CD14-positive monocyte (primary cell): ENCODE measurements at regions not wholly inside any gene's neighbourhood (a gene's known extent, or its start where the extent isn't known, plus 50 kb on each side); places are given as distances from the start of the nearest gene placed in this dataset.
"Not testable (repeated sequence)": the region's sequence is repeated elsewhere in the genome, so short reads cannot be mapped to it uniquely, and the experiment has no call there.

Experiments
- DNase-seq, 3 donors: peaks; one replicate each; pipeline ENCODE4 v3.0.0-alpha.2; 2011 to 2022
- H2AFZ ChIP-seq: 2 replicates; pipeline ENCODE4 v1.6.0; 2012; ENCODE audit warnings: mild to moderate bottlenecking, low read depth, low read length, inconsistent platforms; ENCODE audit not compliant: insufficient read depth, poor library complexity, severe bottlenecking
- H3K27ac ChIP-seq, 2 donors: 1 replicate in 1 of 2; 2 replicates in 1 of 2; pipeline ENCODE4 v1.5.1; 2012 to 2013; ENCODE audit warnings: low read length in 2 of 2, control low read depth in 1 of 2, inconsistent platforms in 1 of 2, low read depth in 1 of 2, mild to moderate bottlenecking in 1 of 2
- H3K27me3 ChIP-seq, 2 donors: one replicate each; pipeline versions ENCODE4 v1.6.0 to v1.6.1; 2011 to 2013; ENCODE audit warnings: low read length in 2 of 2; ENCODE audit not compliant: control insufficient read depth in 2 of 2, insufficient read depth in 2 of 2
- H3K36me3 ChIP-seq, 2 donors: replicated peaks in 1 of 2; 1 replicate in 1 of 2; 2 replicates in 1 of 2; pipeline versions ENCODE4 v1.5.1 to v1.6.1; 2012 to 2013; ENCODE audit warnings: low read length in 2 of 2, control low read depth in 1 of 2, inconsistent platforms in 1 of 2, mild to moderate bottlenecking in 1 of 2; ENCODE audit not compliant: insufficient read depth in 2 of 2, control insufficient read depth in 1 of 2
- H3K4me1 ChIP-seq, 2 donors: 1 replicate in 1 of 2; 2 replicates in 1 of 2; pipeline versions ENCODE4 v1.5.1 to v1.6.1; 2012 to 2013; ENCODE audit warnings: low read length in 2 of 2, control low read depth in 1 of 2, inconsistent platforms in 1 of 2, mild to moderate bottlenecking in 1 of 2, moderate library complexity in 1 of 2; ENCODE audit not compliant: insufficient read depth in 2 of 2, control insufficient read depth in 1 of 2
- H3K4me2 ChIP-seq: replicated peaks from 2 replicates; pipeline ENCODE3; 2012; ENCODE audit warnings: low read length, moderate library complexity, mild to moderate bottlenecking; ENCODE audit not compliant: poor library complexity, severe bottlenecking; ENCODE audit errors: extremely low read depth
- H3K4me3 ChIP-seq, 3 experiments: fragments of 200-600 bp in 1 of 3; sonication (generic) in 1 of 3; replicated peaks in 1 of 3; 1 replicate in 2 of 3; 2 replicates in 1 of 3; pipeline ENCODE4 v1.5.1; 2011 to 2013; ENCODE audit warnings: low read length in 3 of 3, mild to moderate bottlenecking in 3 of 3, control low read depth in 2 of 3, low read depth in 2 of 3, inconsistent platforms in 1 of 3, moderate library complexity in 1 of 3
- H3K79me2 ChIP-seq: 2 replicates; pipeline ENCODE4 v1.6.0; 2012; ENCODE audit warnings: mild to moderate bottlenecking, control low read depth, inconsistent platforms, low read length, moderate library complexity; ENCODE audit not compliant: insufficient read depth
- H3K9ac ChIP-seq: 2 replicates; pipeline ENCODE4 v1.6.0; 2017; ENCODE audit warnings: low read length, mild to moderate bottlenecking; ENCODE audit not compliant: insufficient read depth, poor library complexity, severe bottlenecking
- H3K9me3 ChIP-seq, 2 donors: replicated peaks in 1 of 2; 1 replicate in 1 of 2; 2 replicates in 1 of 2; pipeline versions ENCODE4 v1.5.1 to v1.6.1; 2012 to 2013; ENCODE audit warnings: low read length in 2 of 2, control low read depth in 1 of 2; ENCODE audit not compliant: control insufficient read depth in 1 of 2, insufficient read depth in 1 of 2
- H4K20me1 ChIP-seq: 2 replicates; pipeline ENCODE4 v1.6.0; 2012; ENCODE audit warnings: mild to moderate bottlenecking, low read length, control low read depth, moderate library complexity; ENCODE audit not compliant: insufficient read depth
- H3K27ac Mint-ChIP-seq, 7 donors: one replicate each; pipeline ENCODE4 v1.8.0; 2020; ENCODE audit warnings: mild to moderate bottlenecking in 7 of 7, mixed read lengths in 7 of 7, moderate library complexity in 6 of 7, inconsistent platforms in 2 of 7
- H3K27me3 Mint-ChIP-seq, 3 donors: one replicate each; pipeline ENCODE4 v1.8.0; 2021 to 2022; ENCODE audit warnings: low read depth in 3 of 3, mild to moderate bottlenecking in 3 of 3, mixed read lengths in 3 of 3, moderate library complexity in 3 of 3, inconsistent platforms in 1 of 3
- H3K36me3 Mint-ChIP-seq, 2 donors: one replicate each; pipeline ENCODE4 v1.8.0; 2020; ENCODE audit warnings: mixed read lengths in 2 of 2, inconsistent platforms in 1 of 2, mild to moderate bottlenecking in 1 of 2
- H3K4me1 Mint-ChIP-seq: one replicate; pipeline ENCODE4 v1.8.0; 2020; ENCODE audit warnings: mild to moderate bottlenecking, mixed read lengths
- H3K4me3 Mint-ChIP-seq, 2 donors: one replicate each; pipeline ENCODE4 v1.8.0; 2020; ENCODE audit warnings: mild to moderate bottlenecking in 2 of 2, mixed read lengths in 2 of 2, moderate library complexity in 1 of 2
- H3K9me3 Mint-ChIP-seq, 7 donors: one replicate each; pipeline ENCODE4 v1.8.0; 2020 to 2022; ENCODE audit warnings: mixed read lengths in 7 of 7, mild to moderate bottlenecking in 6 of 7, moderate library complexity in 6 of 7, inconsistent platforms in 2 of 7
- CTCF ChIP-seq: fragments of 200-600 bp; IDR thresholded peaks from one replicate; pipeline ENCODE4 v1.8.0; 2022; ENCODE audit warnings: antibody characterized with exemption, mild to moderate bottlenecking
- WGBS: methylation state at CpG from one replicate; pipeline ENCODE4 v1.1.5; 2013; ENCODE audit warnings: missing lambda C conversion rate; ENCODE audit not compliant: insufficient coverage; 5-methylcytosine and 5-hydroxymethylcytosine counted together
- intact Hi-C, 2 donors: fragments of 100-400 bp; cut with micrococcal nuclease; formaldehyde crosslinking; loops; one replicate each; pipeline versions ENCODE4 v1.15.0 to v1.15.1; 2023

GRCh38 chr15:70575231-70576226, 187.8 kb downstream of the UACA start:
- peaks cover 0 to 2% of the 10 kb centered on the region in 2 donors for H3K4me1 ChIP-seq
- no peak overlapping the region for H3K4me2 ChIP-seq
- no peaks in the 10 kb centered on the region for H3K27me3 ChIP-seq
- no peak for TF ChIP-seq CTCF
- H3K36me3 Mint-ChIP-seq, result no peaks in the 10 kb centered on the region
- peaks cover 2 to 7% (median 3%) of the 10 kb centered on the region in 3 donors for H3K27me3 Mint-ChIP-seq
- peaks cover 0 to 5% (median 3%) of the 10 kb centered on the region in 7 donors for H3K9me3 Mint-ChIP-seq
- 45% methylated on average over 4 of the region's 16 CpGs for WGBS
- H3K4me1 Mint-ChIP-seq, result no peaks in the 10 kb centered on the region
- H3K9ac ChIP-seq, result no peak overlapping the region
- no peak for DNase-seq
- H4K20me1 ChIP-seq, result no peaks in the 10 kb centered on the region
- no peaks in the 10 kb centered on the region for H3K36me3 ChIP-seq
- H3K27ac ChIP-seq, result no peak overlapping the region
- H3K4me3 ChIP-seq, result no peak overlapping the region
- H2AFZ ChIP-seq, result no peak overlapping the region
- no peaks in the 10 kb centered on the region for H3K9me3 ChIP-seq
- no peak overlapping the region for H3K4me3 Mint-ChIP-seq
- intact Hi-C loops, result no loop called here
- no peak overlapping the region for H3K27ac Mint-ChIP-seq
- no peaks in the 10 kb centered on the region for H3K79me2 ChIP-seq

- H3K4me1 ChIP-seq, H3K79me2 ChIP-seq, H3K36me3 ChIP-seq, H2AFZ ChIP-seq, H3K27me3 ChIP-seq, H3K9me3 ChIP-seq, DNase-seq, intact Hi-C loops, H3K27ac ChIP-seq, H3K4me3 ChIP-seq, H3K9me3 Mint-ChIP-seq, H3K4me2 ChIP-seq, H3K4me1 Mint-ChIP-seq, H4K20me1 ChIP-seq, H3K27ac Mint-ChIP-seq, H3K36me3 Mint-ChIP-seq, H3K27me3 Mint-ChIP-seq, H3K9ac ChIP-seq, H3K4me3 Mint-ChIP-seq: not testable (repeated sequence)
- no CpG with 5 or more reads among the region's 3 CpGs for WGBS
These were observed 189.0 kb downstream of the UACA start for GRCh38 chr15:70574325-70574724.
